GM21723 (cell line): ENCODE measurements at regions not wholly inside any gene's neighbourhood (a gene's known extent, or its start where the extent isn't known, plus 50 kb on each side); places are given as distances from the start of the nearest gene placed in this dataset.

Experiments used
- ATAC-seq: cut with Tn5 transposase; IDR thresholded peaks from one replicate; pipeline ENCODE4 v1.9.1; 2021; ENCODE audit warnings: mild to moderate bottlenecking, moderate library complexity; ENCODE audit not compliant: unreplicated experiment

DNA sequence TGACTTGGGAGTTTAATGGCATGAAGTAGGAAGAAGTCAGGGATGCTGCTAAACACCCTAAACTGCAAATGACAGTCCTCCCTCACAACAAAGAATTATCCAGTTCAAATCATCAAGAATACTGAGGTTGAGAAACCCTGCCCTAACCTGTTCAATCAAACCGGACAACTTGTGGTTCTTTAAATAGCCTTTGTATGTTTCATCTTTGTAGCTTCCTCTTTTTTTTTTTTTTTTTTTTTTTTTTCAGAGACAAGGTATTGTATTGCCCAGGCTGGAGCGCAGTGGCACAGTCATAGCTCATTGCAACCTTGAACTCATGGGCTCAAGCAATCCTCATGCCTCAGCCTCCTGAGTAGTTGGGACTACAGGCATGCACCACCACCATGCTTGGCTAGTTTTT is 52.5 kb upstream of the TTC29 start:
- ATAC-seq = peak; percentile 44

DNA sequence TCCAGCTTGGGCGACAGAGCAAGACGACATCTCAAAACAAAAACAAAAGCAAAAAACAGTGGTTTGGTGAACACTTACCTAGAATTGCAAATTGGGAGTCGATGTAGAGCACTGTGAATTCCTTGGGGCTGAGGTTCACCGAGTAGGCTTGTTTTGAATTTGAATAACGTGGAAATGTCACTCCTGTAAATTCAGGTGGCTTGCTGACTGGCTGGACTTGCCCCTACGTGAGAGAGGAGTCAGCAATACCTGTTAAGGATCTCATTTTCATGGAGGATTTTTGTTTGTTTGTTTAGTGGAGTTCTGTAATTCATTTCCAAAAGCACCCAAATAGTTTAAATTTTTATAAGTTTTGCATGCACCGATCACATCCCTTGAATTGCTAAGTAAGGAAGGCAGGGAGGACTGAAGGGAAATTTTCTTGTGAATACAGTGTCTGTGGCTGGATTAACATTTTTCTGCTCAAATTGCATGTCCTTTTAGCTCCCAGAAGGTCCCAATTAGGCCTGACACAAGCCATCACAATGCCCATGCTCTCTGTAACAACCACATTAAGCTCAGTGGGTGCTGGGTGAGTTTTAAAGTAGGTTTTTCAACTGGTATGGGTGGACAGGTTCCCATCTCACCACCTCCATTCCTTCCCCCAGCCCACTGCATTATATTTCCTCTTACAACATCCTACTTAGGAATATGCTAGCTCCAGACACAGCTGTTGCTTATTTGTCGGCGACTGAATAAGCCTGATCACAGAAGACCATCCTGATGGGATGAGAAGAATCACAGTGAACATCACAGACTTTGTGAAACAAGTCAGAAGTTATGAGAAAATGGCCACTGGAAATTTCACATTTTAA is 58.5 kb upstream of the TTC29 start:
- no peak for ATAC-seq

- ATAC-seq = no peak
Measured at GRCh38 chr4:147006229-147006628, 60.6 kb upstream of the TTC29 start.

DNA sequence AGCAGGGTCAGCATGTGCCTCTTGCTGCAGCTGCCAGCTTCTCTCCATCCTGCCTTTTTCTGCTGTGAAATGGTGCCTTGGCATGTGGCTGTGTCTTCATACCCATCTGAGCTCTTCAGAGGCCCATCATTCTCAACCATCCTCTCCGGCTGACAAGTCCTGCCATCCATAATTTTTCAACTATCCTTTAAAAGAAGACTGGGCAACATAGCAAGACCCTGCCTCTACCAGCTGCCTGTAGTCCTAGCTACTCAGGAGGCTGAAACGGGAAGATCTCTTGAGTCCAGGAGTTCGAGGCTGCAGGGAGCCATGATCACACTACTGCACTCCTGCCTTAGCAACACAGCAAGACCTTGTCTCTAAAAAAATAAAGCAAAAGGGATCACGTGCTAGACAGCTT is 64.2 kb upstream of the TTC29 start:
- ATAC-seq = no peak

GRCh38 chr4:147011411-147011810 is 65.7 kb upstream of the TTC29 start:
- no peak for ATAC-seq

DNA sequence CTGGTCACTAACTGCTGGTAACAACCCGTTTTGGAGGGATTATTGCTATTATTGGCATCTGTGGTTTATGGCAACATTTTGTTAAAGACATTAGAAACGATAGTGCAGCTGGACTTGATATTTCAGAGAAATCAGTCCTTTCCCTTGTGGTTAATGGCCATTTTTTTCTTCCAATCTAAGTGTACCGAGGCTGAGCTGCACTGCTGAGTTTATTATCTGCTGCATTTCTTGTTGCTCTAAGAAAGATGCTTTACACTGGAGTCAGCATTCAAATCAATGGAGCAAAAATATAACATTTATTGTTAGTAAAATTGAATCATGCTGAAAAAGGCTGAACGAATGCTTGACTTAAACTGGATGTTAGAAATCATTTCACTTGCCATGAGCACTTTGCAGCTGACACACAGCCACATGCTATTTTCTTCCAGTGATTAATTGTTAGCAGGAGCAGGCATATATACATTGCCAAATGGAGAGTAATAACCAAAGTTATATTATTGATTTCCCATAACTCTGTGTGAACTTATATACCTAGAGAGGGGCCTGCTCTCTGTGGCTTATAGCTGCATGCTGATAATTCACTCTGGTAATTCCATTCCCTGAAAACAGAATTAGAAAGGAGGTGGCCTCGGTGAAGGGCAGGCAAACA is 66.5 kb upstream of the TTC29 start:
- ATAC-seq = no peak

- no peak for ATAC-seq
Measured at GRCh38 chr4:147014946-147015345, 69.3 kb upstream of the TTC29 start.

GRCh38 chr4:147015491-147015890 is 69.8 kb upstream of the TTC29 start:
- ATAC-seq = no peak

GRCh38 chr4:147017081-147017480 is 71.4 kb upstream of the TTC29 start:
- ATAC-seq = no peak

DNA sequence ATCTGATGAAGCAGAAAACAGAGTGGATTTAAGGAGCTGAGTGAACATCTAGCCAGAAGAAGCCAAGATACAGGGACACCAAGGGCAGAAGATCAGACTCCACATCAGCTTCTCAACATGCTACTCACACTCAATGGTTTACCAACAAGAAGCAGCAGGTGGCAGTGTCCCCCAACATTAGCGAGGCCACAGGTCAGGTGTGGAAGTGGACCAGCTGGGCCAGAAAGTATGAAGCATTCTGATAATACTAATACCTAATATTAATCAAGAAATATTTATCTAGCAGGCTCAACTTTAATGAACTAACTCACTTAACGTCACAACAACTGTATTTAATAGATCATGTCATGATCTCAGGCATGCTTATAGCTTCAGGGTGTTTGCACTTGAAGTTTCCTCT is 73.4 kb upstream of the TTC29 start:
- ATAC-seq = peak; percentile 91

- no peak for ATAC-seq
Measured at GRCh38 chr4:147020456-147020855, 74.8 kb upstream of the TTC29 start.

GRCh38 chr4:147025042-147025441 is 79.4 kb upstream of the TTC29 start:
- ATAC-seq = no peak

DNA sequence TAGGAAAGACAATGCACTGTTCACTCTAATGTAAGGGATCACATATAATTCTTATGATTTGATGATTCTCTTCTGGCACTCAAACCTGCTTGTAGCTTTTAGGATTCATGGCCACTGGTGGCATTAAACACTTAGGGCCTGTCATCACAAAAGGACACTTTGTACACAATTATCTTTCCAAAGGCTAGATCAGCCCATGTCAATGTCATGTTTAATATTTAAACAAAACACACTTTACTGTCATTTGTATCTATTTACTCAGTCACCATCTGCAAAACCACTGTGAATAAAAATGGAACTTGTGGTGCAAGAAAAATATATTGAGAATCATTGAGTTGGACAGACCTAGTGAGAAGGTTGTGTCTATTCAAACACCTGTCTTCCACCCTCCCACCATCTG is 83.6 kb upstream of the TTC29 start:
- ATAC-seq = no peak

DNA sequence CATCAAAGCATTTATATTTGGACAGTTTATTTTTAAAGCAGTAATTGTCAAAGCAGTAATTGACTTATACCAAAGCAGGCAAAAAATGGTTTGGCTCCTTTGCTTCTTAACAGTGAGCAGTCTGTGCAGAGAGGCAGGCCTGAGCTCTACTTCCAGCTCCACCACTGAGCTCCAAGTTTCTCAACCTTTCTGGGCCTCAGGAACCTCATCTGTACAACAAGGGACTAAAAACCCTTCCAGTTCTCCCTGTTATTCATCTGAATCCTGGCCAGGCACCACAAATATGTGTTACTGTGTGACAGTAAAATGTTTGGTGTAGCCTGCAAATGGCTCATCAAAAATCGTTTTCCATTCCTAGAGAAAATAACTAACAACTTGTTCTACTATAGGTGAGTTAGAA is 88.7 kb upstream of the TTC29 start:
- no peak for ATAC-seq

DNA sequence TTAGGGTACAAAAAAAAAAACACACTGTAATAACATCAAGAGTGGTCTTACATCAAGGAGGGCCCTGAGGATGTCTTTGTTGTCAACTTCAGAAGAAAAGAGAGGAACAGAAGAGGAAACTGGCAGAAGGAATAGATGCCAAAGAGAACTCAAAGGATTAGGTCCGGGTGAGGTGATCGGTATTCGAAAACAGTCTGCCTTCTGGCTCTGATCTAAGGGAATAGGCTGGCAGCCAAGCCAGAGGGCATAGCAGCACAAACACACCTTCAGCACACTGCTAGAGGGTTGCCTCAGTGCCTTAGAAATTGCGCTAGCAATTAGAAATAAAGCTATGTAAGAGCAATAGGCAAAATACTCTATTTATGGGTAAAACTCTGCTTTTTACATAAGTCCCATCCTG is 91.4 kb upstream of the TTC29 start:
- ATAC-seq = no peak

GRCh38 chr4:147039976-147040575 is 94.4 kb upstream of the TTC29 start:
- ATAC-seq = no peak

- no peak for ATAC-seq
Measured at GRCh38 chr4:147040874-147041273, 95.2 kb upstream of the TTC29 start.

- no peak for ATAC-seq
Measured at GRCh38 chr4:147041376-147041775, 95.7 kb upstream of the TTC29 start.

DNA sequence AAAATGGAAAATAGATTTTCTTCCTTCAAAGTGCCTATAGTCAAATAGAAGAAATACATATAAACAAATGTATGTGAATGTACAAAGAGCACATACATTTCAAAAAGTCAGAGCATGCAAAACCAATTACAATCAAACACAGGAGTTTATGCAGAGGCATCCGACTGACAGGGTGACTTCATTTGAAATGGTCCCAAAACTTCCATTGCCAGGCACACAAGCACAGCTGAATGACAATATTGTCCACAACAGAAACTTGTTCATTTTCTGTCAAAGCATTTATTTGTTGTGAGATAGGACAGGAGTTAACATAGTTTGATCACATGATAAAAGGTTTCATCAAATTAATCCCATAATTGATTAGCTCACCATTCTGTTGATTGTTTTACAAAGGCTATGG is 96.4 kb upstream of the TTC29 start:
- no peak for ATAC-seq

DNA sequence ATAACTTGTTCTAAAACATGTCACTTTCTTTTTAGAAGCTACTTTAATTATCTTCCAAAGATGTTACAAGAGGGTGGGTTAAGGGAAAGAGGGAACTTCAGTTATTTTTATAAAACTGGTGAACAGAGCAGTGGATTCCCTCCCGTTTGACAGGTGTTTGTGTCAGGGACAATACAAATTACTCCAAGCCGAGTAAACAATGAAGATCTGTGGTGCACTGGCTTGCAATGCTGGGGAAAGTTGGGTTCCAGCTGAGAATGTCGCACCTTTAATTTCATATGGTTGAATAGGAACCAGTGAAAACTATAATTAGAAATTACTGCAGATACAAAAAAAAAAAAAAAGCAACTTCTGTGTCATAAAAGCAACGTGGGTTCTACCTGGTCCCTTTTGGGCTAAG is 98.6 kb upstream of the TTC29 start:
- ATAC-seq = no peak

GRCh38 chr4:147049946-147050345 is 104.3 kb upstream of the TTC29 start:
- no peak for ATAC-seq

DNA sequence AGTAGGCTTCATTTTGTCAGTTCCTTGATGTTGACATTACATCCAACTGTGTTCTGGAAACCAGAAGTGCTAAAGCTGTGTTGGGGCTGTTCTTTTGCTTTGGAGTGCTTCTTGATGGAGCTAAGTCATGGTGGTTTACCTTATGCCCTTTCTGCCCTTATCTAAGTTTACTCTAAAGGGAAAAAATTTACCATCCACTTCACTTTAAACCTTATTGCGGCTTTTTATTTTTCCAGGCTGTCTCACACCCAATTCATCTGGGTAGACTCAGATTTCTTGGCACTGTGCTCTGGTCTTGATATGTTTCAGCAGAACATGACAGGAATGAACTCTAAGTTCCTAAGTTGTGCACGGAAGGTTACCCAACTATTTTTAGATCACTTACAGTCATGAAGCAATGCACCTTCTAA is 104.7 kb upstream of the TTC29 start:
- ATAC-seq = no peak
